Urinary bladder (tissue), 3 donors: ENCODE measurements at regions not wholly inside any gene's neighbourhood (a gene's known extent, or its start where the extent isn't known, plus 50 kb on each side); places are given as distances from the start of the nearest gene placed in this dataset.

ENCODE experiments used
- DNase-seq: peaks from one replicate; pipeline ENCODE4 v3.0.0-alpha.2; 2015; ENCODE audit errors: extremely low spot score
- H3K27ac ChIP-seq: one replicate; pipeline ENCODE4 v1.5.1; 2013; ENCODE audit warnings: low read depth, mild to moderate bottlenecking, moderate library complexity
- H3K36me3 ChIP-seq: one replicate; pipeline ENCODE4 v1.6.1; 2013; ENCODE audit warnings: mild to moderate bottlenecking, moderate library complexity; ENCODE audit not compliant: insufficient read depth
- H3K4me1 ChIP-seq: one replicate; pipeline ENCODE4 v1.6.1; 2013; ENCODE audit warnings: mild to moderate bottlenecking, moderate library complexity; ENCODE audit not compliant: insufficient read depth
- H3K4me3 ChIP-seq: one replicate; pipeline ENCODE4 v1.5.1; 2013; ENCODE audit warnings: low read depth, low read length
- WGBS: extraction: QIAGEN DNeasy Blood & Tissue Kit; methylation state at CpG from one replicate; pipeline ENCODE4 v1.1.7; 2013; 5-methylcytosine and 5-hydroxymethylcytosine counted together
- donor health status: healthy with polysubstance abuse.
- donor health status: healthy.

GRCh38 chr6:134609716-134610261, 291.9 kb upstream of the SGK1 start:
- DNase-seq, result no peak
- WGBS, result 95% methylated on average over 1 of the region's 1 CpG
- H3K4me1 ChIP-seq, result no peaks in the 10 kb centered on the region
- no peak overlapping the region for H3K4me3 ChIP-seq
- H3K36me3 ChIP-seq, result no peaks in the 10 kb centered on the region
- no peak overlapping the region for H3K27ac ChIP-seq

- 60% methylated on average over 1 of the region's 1 CpG for WGBS
- H3K4me1 ChIP-seq, result no peaks in the 10 kb centered on the region
- H3K4me3 ChIP-seq, result no peak overlapping the region
These were observed 289.5 kb upstream of the SGK1 start for GRCh38 chr6:134607411-134607810.

GRCh38 chr6:134605034-134605433, 287.1 kb upstream of the SGK1 start:
- Histone ChIP-seq H3K4me1 (no peaks in the 10 kb centered on the region), H3K27ac (no peak overlapping the region), H3K36me3 (no peaks in the 10 kb centered on the region), H3K4me3 (no peak overlapping the region)
- no peak for DNase-seq
- 87% methylated on average over 10 of the region's 10 CpGs for WGBS

More at GRCh38 chr6:134607411-134607810, 289.5 kb upstream of the SGK1 start:
- no peak for DNase-seq
- Histone ChIP-seq H3K36me3 (no peaks in the 10 kb centered on the region), H3K27ac (no peak overlapping the region)

GRCh38 chr6:134604014-134604676, 286.2 kb upstream of the SGK1 start:
- H3K27ac ChIP-seq, result no peak overlapping the region
- no peaks in the 10 kb centered on the region for H3K4me1 ChIP-seq
- no peaks in the 10 kb centered on the region for H3K36me3 ChIP-seq
- 90% methylated on average over 20 of the region's 20 CpGs for WGBS
- no peak overlapping the region for H3K4me3 ChIP-seq
- no peak for DNase-seq

GRCh38 chr6:134603561-134603960, 285.6 kb upstream of the SGK1 start:
- no peaks in the 10 kb centered on the region for H3K36me3 ChIP-seq
- 89% methylated on average over 4 of the region's 4 CpGs for WGBS
- no peak overlapping the region for H3K4me3 ChIP-seq
- no peaks in the 10 kb centered on the region for H3K4me1 ChIP-seq
- DNase-seq, result no peak
- H3K27ac ChIP-seq, result no peak overlapping the region

GRCh38 chr6:134602123-134602522, 284.2 kb upstream of the SGK1 start:
- no peak overlapping the region for H3K27ac ChIP-seq
- 85% methylated on average over 1 of the region's 1 CpG for WGBS
- H3K4me1 ChIP-seq, result no peaks in the 10 kb centered on the region
- H3K36me3 ChIP-seq, result no peaks in the 10 kb centered on the region
- H3K4me3 ChIP-seq, result no peak overlapping the region
- DNase-seq, result no peak

- H3K27ac ChIP-seq, result no peak overlapping the region
- DNase-seq, result no peak
- no peaks in the 10 kb centered on the region for H3K4me1 ChIP-seq
- 93% methylated on average over 7 of the region's 7 CpGs for WGBS
- no peaks in the 10 kb centered on the region for H3K36me3 ChIP-seq
- H3K4me3 ChIP-seq, result no peak overlapping the region
These were observed 282.8 kb upstream of the SGK1 start for GRCh38 chr6:134600671-134601070.

GRCh38 chr6:134599079-134599478, 281.2 kb upstream of the SGK1 start:
- WGBS, result 92% methylated on average over 3 of the region's 3 CpGs
- no peaks in the 10 kb centered on the region for H3K4me1 ChIP-seq
- no peak for DNase-seq
- no peak overlapping the region for H3K4me3 ChIP-seq
- no peaks in the 10 kb centered on the region for H3K36me3 ChIP-seq
- H3K27ac ChIP-seq, result no peak overlapping the region

- DNase-seq, result no peak
- no peaks in the 10 kb centered on the region for H3K4me1 ChIP-seq
- H3K4me3 ChIP-seq, result no peak overlapping the region
- WGBS, result 93% methylated on average over 1 of the region's 1 CpG
- no peak overlapping the region for H3K27ac ChIP-seq
- H3K36me3 ChIP-seq, result no peaks in the 10 kb centered on the region
These were observed 278.3 kb upstream of the SGK1 start for GRCh38 chr6:134596191-134596590.

- H3K36me3 ChIP-seq, result no peaks in the 10 kb centered on the region
- no peak overlapping the region for H3K27ac ChIP-seq
- 96% methylated on average over 1 of the region's 1 CpG for WGBS
- no peaks in the 10 kb centered on the region for H3K4me1 ChIP-seq
- DNase-seq, result no peak
- no peak overlapping the region for H3K4me3 ChIP-seq
These were observed 277.0 kb upstream of the SGK1 start for GRCh38 chr6:134594881-134595280.

GRCh38 chr6:134593887-134594286, 276.0 kb upstream of the SGK1 start:
- DNase-seq, result no peak
- H3K27ac ChIP-seq, result no peak overlapping the region
- WGBS, result 67% methylated on average over 7 of the region's 7 CpGs

GRCh38 chr6:134593442-134593841, 275.5 kb upstream of the SGK1 start:
- no peaks in the 10 kb centered on the region for H3K4me1 ChIP-seq
- 84% methylated on average over 3 of the region's 3 CpGs for WGBS

More at GRCh38 chr6:134593887-134594286, 276.0 kb upstream of the SGK1 start:
- H3K36me3 ChIP-seq, result no peaks in the 10 kb centered on the region
- H3K4me1 ChIP-seq, result no peaks in the 10 kb centered on the region
- H3K4me3 ChIP-seq, result no peak overlapping the region

GRCh38 chr6:134593024-134593423, 275.1 kb upstream of the SGK1 start:
- WGBS, result 48% methylated on average over 1 of the region's 1 CpG
- H3K36me3 ChIP-seq, result no peaks in the 10 kb centered on the region
- no peak for DNase-seq
- no peak overlapping the region for H3K27ac ChIP-seq
- no peaks in the 10 kb centered on the region for H3K4me1 ChIP-seq
- no peak overlapping the region for H3K4me3 ChIP-seq

More at GRCh38 chr6:134593442-134593841, 275.5 kb upstream of the SGK1 start:
- Histone ChIP-seq H3K4me3 (no peak overlapping the region), H3K36me3 (no peaks in the 10 kb centered on the region), H3K27ac (no peak overlapping the region)
- no peak for DNase-seq

GRCh38 chr6:134590449-134590848, 272.5 kb upstream of the SGK1 start:
- no peaks in the 10 kb centered on the region for H3K36me3 ChIP-seq
- H3K4me3 ChIP-seq, result no peak overlapping the region
- no peak for DNase-seq
- no peak overlapping the region for H3K27ac ChIP-seq
- WGBS, result 91% methylated on average over 7 of the region's 7 CpGs
- no peaks in the 10 kb centered on the region for H3K4me1 ChIP-seq
